H1 (cell line): ENCODE measurements at regions not wholly inside any gene's neighbourhood (a gene's known extent, or its start where the extent isn't known, plus 50 kb on each side); places are given as distances from the start of the nearest gene placed in this dataset.

Source experiments
- CEBPB ChIP-seq: IDR thresholded peaks from 2 replicates; pipeline ENCODE4 v1.6.1; 2012; ENCODE audit warnings: low read depth, low read length
- EP300 ChIP-seq, 2 experiments: IDR thresholded peaks; 1 replicate in 1 of 2; 2 replicates in 1 of 2; pipeline ENCODE4 v1.6.1; 2011 to 2012; ENCODE audit warnings: low read depth in 2 of 2, low read length in 2 of 2, mild to moderate bottlenecking in 2 of 2, borderline replicate concordance in 1 of 2, inconsistent platforms in 1 of 2, moderate library complexity in 1 of 2
- MAFK ChIP-seq: IDR thresholded peaks from 2 replicates; pipeline ENCODE4 v1.6.1; 2012; ENCODE audit warnings: low read depth, mild to moderate bottlenecking, improper control_type of control experiment, low read length
- POU5F1 ChIP-seq: IDR thresholded peaks from 2 replicates; pipeline ENCODE4 v1.6.1; 2011; ENCODE audit warnings: low read depth, mild to moderate bottlenecking, low read length, moderate library complexity
- TAF1 ChIP-seq: IDR thresholded peaks from 2 replicates; pipeline ENCODE4 v1.6.1; 2011; ENCODE audit warnings: mild to moderate bottlenecking, low read depth, low read length
- TEAD4 ChIP-seq: IDR thresholded peaks from 2 replicates; pipeline ENCODE4 v1.6.1; 2012; ENCODE audit warnings: low read depth, low read length, inconsistent platforms, mixed read lengths

DNA sequence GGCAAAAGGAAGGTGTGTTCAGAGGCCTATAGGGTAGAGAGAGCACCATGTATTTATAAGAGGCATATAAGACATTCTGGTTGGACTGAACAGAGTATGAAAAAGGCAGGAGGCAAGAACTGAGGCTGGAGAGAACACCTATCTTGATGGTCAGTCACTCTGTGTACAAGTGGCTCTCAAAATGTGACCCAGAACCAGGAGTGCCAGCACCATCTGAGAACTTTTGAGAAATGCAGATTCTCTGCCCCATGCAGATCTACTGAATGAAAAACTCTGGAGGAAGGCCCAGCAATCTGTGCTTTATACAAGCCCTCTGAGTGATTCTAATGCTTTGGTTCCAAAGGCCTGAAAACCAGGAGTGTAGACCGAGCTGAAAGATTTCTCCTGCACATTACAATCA is 324.0 kb upstream of the IL12A start (continued):
- TF ChIP-seq CEBPB: no peak
- no peak for TF ChIP-seq TAF1
- no peak for TF ChIP-seq POU5F1
- no peak for TF ChIP-seq TEAD4
- no peak for TF ChIP-seq MAFK
- TF ChIP-seq EP300 (IDR thresholded peaks at IDR 0.05; ENCODE audit: borderline replicate concordance in 1 of 2, low read depth in 2 of 2, low read length in 2 of 2): no peak
